GM12878 (cell line): ENCODE measurements at regions not wholly inside any gene's neighbourhood (a gene's known extent, or its start where the extent isn't known, plus 50 kb on each side); places are given as distances from the start of the nearest gene placed in this dataset.

Source experiments
- ATAC-seq: fragments of 200-7000 bp; cut with Tn5 transposase; 3 replicates; pipeline ENCODE4 v1.9.1; 2020; ENCODE audit warnings: mild to moderate bottlenecking, moderate library complexity
- BruUV-seq: library from RNA; stranded (reverse); fragments of 400-500 nt; replicated peaks from 2 replicates; lab custom pipeline; 2021; lab: Mats Ljungman, UMichigan
- CTCF ChIA-PET: fragments of 300-600 bp; sonication (Branson Sonifier 250); formaldehyde crosslinking; extraction: SDS; loops from one replicate; lab custom pipeline; 2021; ENCODE audit warnings: inconsistent platforms; lab: Yijun Ruan, JAX
- POLR2A ChIA-PET: fragments of 350-600 bp; formaldehyde crosslinking; extraction: SDS; loops from one replicate; lab custom pipeline; 2021; ENCODE audit warnings: inconsistent platforms; lab: Charles Lee
- RAD21 ChIA-PET: fragments of 300-600 bp; sonication (Branson Sonifier 250); formaldehyde crosslinking; loops from one replicate; lab custom pipeline; 2023; ENCODE audit warnings: antibody characterized with exemption; ENCODE audit not compliant: unreplicated experiment; lab: Charles Lee
- SMC1A ChIA-PET: fragments of 300-600 bp; sonication (Branson Sonifier 250); formaldehyde crosslinking; loops from one replicate; lab custom pipeline; 2023; ENCODE audit not compliant: unreplicated experiment, uncharacterized antibody; lab: Charles Lee
- DNase-seq: peaks from one replicate; pipeline ENCODE4 v3.0.0-alpha.2; 2011; ENCODE audit warnings: low read depth, low spot score
- FAIRE-seq: peaks from 3 replicates; lab custom pipeline; 2011; peaks lifted over from hg19 to GRCh38; lab: Jason Lieb, UNC
- H2AFZ ChIP-seq: 2 replicates; pipeline ENCODE4 v1.6.0; 2011; ENCODE audit warnings: low read depth, low read length, control low read depth; ENCODE audit not compliant: control insufficient read depth
- H3K27ac ChIP-seq: 2 replicates; pipeline ENCODE4 v1.5.1; 2011; ENCODE audit warnings: control low read depth; ENCODE audit not compliant: control insufficient read depth, insufficient read depth
- H3K27me3 ChIP-seq, 2 experiments: replicated peaks in 1 of 2; 2 replicates each; pipeline versions ENCODE4 v1.6.0 to v1.6.1; 2011; ENCODE audit warnings: low read length in 1 of 2; ENCODE audit not compliant: control insufficient read depth in 2 of 2, insufficient read depth in 2 of 2
- H3K36me3 ChIP-seq, 2 experiments: 2 replicates each; pipeline ENCODE4 v1.5.1; 2011; ENCODE audit warnings: low read length in 1 of 2; ENCODE audit not compliant: control insufficient read depth in 2 of 2, insufficient read depth in 2 of 2
- H3K4me1 ChIP-seq: 2 replicates; pipeline ENCODE4 v1.6.1; 2011; ENCODE audit warnings: mild to moderate bottlenecking, low read length, moderate library complexity, mixed read lengths; ENCODE audit not compliant: control insufficient read depth, insufficient read depth
- H3K4me2 ChIP-seq: 2 replicates; pipeline ENCODE4 v1.6.0; 2011; ENCODE audit warnings: control low read depth; ENCODE audit not compliant: control insufficient read depth, insufficient read depth
- H3K4me3 ChIP-seq: fragments of 200-600 bp; sonication (generic); 2 replicates; pipeline ENCODE4 v1.5.1; 2016
- H3K79me2 ChIP-seq: 2 replicates; pipeline ENCODE4 v1.6.0; 2011; ENCODE audit warnings: low read length; ENCODE audit not compliant: control insufficient read depth, insufficient read depth
- H3K9ac ChIP-seq: 2 replicates; pipeline ENCODE4 v1.8.0; 2011; ENCODE audit warnings: low read length, control low read depth, mixed read lengths; ENCODE audit not compliant: control insufficient read depth, insufficient read depth
- H3K9me3 ChIP-seq: replicated peaks from 3 replicates; pipeline ENCODE4 v1.5.1; 2011; ENCODE audit warnings: mild to moderate bottlenecking, low read length; ENCODE audit not compliant: control insufficient read depth, insufficient read depth
- H4K20me1 ChIP-seq: 2 replicates; pipeline ENCODE4 v1.6.0; 2011; ENCODE audit not compliant: control insufficient read depth, insufficient read depth
- CBX3 ChIP-seq: fragments of 200-600 bp; sonication (generic); IDR thresholded peaks from 2 replicates; pipeline ENCODE4 v1.6.1; 2016; ENCODE audit warnings: low read depth, borderline replicate concordance
- HSF1 ChIP-seq: fragments of 150-350 bp; IDR thresholded peaks from 2 replicates; pipeline ENCODE4 v1.6.1; 2014; ENCODE audit warnings: mild to moderate bottlenecking, low read depth, low read length
- KLF5 ChIP-seq: fragments of 450-650 bp; IDR thresholded peaks from 2 replicates; pipeline ENCODE4 v1.6.1; 2014; ENCODE audit warnings: mild to moderate bottlenecking; ENCODE audit not compliant: partially characterized antibody
- MTA2 ChIP-seq: fragments of 450-650 bp; IDR thresholded peaks from 2 replicates; pipeline ENCODE4 v1.6.1; 2016; ENCODE audit warnings: low read depth, mild to moderate bottlenecking, moderate library complexity
- PBX3 ChIP-seq: IDR thresholded peaks from 2 replicates; pipeline ENCODE4 v1.6.1; 2011; ENCODE audit warnings: mild to moderate bottlenecking, low read depth, low read length, moderate library complexity; ENCODE audit not compliant: insufficient replicate concordance
- STAT3 ChIP-seq: IDR thresholded peaks from 2 replicates; pipeline ENCODE4 v1.6.1; 2011; ENCODE audit warnings: low read depth, low read length, improper control_type of control experiment
- YBX1 ChIP-seq: fragments of 450-650 bp; IDR thresholded peaks from 2 replicates; pipeline ENCODE4 v1.6.1; 2016; ENCODE audit warnings: antibody characterized with exemption
- WGBS: methylation state at CpG from one replicate; pipeline ENCODE4 v1.1.6; 2016; ENCODE audit warnings: low lambda C conversion rate; ENCODE audit not compliant: insufficient replicate concordance, insufficient coverage; ENCODE audit errors: missing lambda C conversion rate; 5-methylcytosine and 5-hydroxymethylcytosine counted together
- in situ Hi-C: fragments of 300-500 bp; cut with MboI; formaldehyde crosslinking; loops from 9 replicates; pipeline ENCODE4 v1.14.3; 2018; ENCODE audit warnings: mixed read lengths
- intact Hi-C: fragments of 100-400 bp; cut with micrococcal nuclease; formaldehyde crosslinking; loops from one replicate; pipeline ENCODE4 v1.14.2; 2022; ENCODE audit not compliant: unreplicated experiment

- DNase-seq, result no peak
- RAD21 ChIA-PET, result interaction anchor here (1.0 kb wide), 1 partner anchor 12 kb away, joined by 3 read pairs; no protein-coding TSS in a partner anchor
- in situ Hi-C loops, result no loop called here
- POLR2A ChIA-PET, result interaction anchor here (0.6 kb wide), 1 partner anchor 13 kb away, joined by 3 read pairs; no protein-coding TSS in a partner anchor
- SMC1A ChIA-PET, result interaction anchor here (1.1 to 2.0 kb wide), 2 partner anchors 9 to 271 kb away, joined by 3 to 7 read pairs; no protein-coding TSS in a partner anchor
- intact Hi-C loops, result no loop called here
- Histone ChIP-seq H3K27ac (no peak overlapping the region), H3K27me3 (no peaks in the 10 kb centered on the region), H3K4me1 (no peaks in the 10 kb centered on the region), H3K4me3 (no peak overlapping the region), H3K79me2 (no peaks in the 10 kb centered on the region), H3K9me3 (no peaks in the 10 kb centered on the region), H3K4me2 (no peak overlapping the region), H3K9ac (no peak overlapping the region), H2AFZ (no peak overlapping the region), H3K36me3 (no peaks in the 10 kb centered on the region), H4K20me1 (no peaks in the 10 kb centered on the region)
- no TSS peak for BruUV-seq
- ATAC-seq, result no peak
- CTCF ChIA-PET, result no interaction called here
- no peak for FAIRE-seq
- WGBS, result 14% methylated on average over 6 of the region's 6 CpGs
- TF ChIP-seq STAT3 (no peak), YBX1 (no peak), KLF5 (no peak), HSF1 (no peak), PBX3 (no peak), MTA2 (no peak), CBX3 (no peak)
These were observed 477.0 kb downstream of the GBA3 start for GRCh38 chr4:23169608-23170311.
